ENCODE measurements at regions not wholly inside any gene's neighbourhood (a gene's known extent, or its start where the extent isn't known, plus 50 kb on each side); places are given as distances from the start of the nearest gene placed in this dataset.

DNA sequence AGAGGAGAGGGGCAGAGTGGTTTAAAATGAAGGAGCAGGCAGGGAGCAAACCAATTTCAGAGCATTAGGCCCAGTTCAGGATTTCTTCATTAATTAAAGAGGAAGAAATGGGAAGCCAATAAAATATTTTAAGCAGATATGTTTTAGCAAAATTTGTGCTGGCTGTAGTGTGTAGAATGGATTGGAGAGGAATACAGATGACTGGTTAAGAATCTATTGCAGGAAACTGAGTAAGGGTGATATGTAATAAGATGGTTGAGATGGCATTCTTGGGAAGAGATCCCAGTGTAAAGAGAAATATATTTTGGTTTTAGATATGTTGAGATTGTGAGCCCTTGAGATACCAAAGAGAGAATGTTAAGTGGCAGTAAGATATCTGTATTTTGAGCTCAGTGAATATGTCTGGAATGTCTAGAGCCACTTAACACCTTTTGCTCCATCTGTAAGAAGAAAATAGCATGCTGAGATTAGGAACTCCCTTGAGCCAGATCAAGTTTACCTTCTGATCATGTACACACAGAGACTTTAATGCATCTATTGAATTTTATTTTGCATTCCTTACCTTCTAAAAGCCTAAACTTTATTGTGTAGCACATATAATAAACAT is 79.5 kb upstream of the SLC27A6 start:
- DNase-seq (ENCODE audit: low read depth) = no peak

DNA sequence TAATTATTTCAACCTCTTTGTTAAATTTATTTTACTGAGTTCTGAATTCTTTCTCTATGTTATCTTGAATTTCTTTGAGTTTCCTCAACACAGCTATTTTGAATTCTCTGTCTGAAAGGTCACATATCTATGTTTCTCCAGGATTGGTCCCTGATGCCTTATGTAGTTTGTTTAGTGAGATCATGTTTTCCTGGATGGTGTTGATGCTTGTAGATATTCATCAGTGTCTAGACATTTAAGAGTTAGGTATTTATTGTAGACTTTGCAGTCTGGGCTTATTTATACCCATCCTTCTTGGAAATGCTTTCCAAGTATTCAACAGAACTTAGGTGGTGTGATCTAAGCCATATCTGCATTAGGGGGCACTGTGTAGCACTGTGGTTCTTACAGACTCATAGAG is 70.2 kb upstream of the SLC27A6 start:
- no peak for DNase-seq (ENCODE audit: low read depth)

DNA sequence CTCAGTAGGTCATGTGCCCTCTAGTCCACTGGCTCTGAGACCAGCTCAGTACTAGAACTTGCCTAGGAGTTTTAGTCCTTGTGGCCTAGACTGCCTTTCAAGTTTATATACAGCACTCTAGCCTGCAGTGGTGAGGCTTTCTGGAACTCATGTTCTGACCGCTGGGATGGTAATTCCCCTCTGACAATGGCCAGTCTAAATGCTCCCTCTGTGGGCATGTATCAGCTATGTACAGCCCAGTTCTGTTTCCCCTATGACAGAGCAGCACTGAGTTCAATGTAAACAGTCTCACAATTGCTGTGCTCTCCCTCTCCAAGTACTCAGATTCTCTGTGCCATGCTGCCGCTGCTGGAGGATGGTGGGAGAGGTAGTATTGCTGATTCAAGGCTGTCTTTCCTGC is 68.6 kb upstream of the SLC27A6 start:
- no peak for DNase-seq (ENCODE audit: low read depth)

DNA sequence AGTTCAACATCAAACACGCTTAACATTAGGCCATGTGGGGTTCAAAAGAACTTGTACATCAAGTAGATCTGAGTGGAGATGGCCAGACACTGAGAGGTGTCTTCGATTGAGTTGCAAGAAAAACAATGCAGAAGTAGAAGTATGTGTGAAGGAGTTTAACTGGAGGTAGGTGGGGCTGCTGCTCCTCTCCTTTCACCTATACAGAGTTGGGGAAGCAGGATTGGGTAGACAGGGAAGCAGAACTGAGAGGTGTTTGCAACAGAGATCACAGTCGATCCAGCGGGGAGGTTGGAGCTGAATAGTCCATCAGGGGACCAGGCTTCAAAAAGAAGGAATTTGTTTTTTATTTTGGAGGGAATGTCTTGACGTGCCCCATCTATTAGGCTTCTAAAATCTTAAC is 61.7 kb upstream of the SLC27A6 start:
- no peak for DNase-seq (ENCODE audit: low read depth)

DNA sequence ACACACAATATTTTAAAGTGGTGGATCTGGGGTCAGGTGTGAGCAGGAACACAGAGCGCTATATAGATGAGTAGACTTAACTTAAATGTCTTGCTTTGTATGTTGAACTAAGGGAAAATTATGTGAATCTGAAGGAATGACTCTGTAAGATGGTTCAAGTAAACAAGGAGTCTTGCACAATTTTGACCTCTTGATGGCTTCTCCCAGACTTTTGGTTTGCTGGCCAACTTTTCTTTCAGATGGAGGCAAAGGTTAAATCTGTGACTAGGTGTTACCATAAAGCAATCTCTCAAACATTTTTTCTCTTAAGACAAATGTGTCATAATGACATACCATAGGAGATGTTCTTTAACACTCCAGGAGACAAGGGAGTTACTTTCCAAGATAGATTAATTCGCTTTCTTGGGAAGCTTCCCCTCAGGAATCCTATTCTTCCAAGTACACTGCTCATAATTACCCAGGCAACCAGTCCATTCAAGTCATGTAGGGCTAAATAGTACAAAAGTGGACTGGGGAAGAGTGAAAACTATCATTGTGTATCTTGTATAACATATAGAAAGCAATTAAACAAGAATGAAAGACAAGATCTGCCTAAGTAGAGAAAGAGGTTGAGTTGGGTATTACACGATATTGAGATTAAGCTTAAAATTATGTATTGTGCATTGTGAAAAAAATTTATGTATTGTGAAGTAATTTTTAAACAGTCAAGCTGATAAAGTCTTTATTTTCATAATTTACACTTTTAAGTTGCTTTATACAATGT is 60.3 kb upstream of the SLC27A6 start:
- DNase-seq (ENCODE audit: low read depth) = no peak

DNA sequence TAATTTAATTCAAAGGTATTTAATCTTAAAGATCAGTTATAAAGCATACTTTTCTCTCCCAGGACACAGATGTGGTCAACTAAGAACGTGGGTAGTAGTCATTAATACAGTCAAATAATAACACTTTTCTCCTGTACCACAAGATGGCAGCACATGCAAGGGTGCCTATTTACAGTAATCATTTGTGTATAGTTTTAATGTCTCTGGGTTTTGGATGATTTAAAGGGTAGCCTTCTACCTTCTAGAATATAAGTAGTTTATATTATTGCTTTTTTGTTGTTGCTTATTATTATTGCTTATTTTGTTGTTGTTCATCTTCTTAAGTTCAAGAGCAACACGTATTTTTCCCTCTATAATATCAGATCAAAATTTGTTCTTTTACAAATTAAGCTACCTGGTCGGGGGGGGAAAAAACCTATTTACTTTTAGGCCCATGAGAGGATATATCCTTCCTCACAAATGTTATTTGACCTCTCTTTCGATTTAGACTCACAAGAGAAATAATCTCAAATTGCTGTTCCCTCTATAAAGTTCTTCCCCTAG is 59.6 kb upstream of the SLC27A6 start:
- DNase-seq (ENCODE audit: low read depth) = peak; percentile 1

DNA sequence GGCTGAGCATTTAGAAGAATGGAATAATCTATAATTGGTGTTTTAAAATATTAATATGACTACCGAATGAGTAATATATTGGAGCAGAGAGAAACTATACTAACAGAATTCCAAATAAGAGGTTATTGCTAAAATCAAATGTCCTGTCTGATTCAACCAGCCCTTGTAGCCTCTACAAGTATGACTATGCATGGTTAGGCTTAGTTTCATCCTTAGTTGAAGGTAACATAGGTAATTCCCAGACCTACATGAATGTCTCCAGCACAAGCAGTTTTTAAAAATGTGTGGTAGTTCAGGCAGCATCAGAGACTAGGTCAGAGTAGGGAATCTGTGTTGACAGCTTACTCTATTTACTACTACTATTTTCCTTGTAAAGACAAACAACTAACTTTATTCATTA is 51.7 kb upstream of the SLC27A6 start:
- DNase-seq (ENCODE audit: low read depth) = no peak
